Pons (tissue), 1 donor: ENCODE measurements at regions not wholly inside any gene's neighbourhood (a gene's known extent, or its start where the extent isn't known, plus 50 kb on each side); places are given as distances from the start of the nearest gene placed in this dataset.
A peak's percentile ranks its signal among the peaks of the same experiment; 100 is the strongest.
"Not testable (repeated sequence)": the region's sequence is repeated elsewhere in the genome, so short reads cannot be mapped to it uniquely, and the experiment has no call there.

Source experiments
- DNase-seq: peaks from one replicate; pipeline ENCODE4 v3.0.0-alpha.2; 2016; ENCODE audit warnings: low spot score

DNA sequence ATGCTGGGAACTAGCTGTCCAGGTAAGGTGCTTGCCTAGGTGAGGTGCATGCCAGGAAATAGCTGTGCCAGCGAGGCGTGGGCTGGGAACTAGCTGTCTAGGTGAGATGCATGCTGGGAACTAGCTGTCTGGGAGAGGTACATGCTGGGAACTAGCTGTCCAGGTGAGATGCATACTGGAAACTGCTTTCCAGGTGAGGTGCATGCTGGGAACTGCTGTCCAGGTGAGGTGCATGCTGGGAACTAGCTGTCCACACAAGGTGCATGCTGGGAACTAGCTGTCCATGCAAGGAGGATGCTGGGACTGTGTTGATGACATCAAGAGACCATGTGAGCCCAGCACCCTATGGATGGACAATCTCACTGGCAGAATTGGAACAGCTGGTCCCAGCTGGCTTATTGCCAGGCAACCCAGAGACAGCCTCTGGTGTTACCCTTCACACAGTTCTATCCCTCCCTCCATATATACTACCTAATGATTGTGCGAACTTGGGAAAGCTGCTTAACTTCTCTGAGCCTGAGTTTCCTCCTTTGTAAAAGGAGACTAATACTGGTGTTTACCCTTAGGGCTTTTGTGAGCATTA, 479.9 kb upstream of the RBFOX1 start:
- DNase-seq, result no peak

DNA sequence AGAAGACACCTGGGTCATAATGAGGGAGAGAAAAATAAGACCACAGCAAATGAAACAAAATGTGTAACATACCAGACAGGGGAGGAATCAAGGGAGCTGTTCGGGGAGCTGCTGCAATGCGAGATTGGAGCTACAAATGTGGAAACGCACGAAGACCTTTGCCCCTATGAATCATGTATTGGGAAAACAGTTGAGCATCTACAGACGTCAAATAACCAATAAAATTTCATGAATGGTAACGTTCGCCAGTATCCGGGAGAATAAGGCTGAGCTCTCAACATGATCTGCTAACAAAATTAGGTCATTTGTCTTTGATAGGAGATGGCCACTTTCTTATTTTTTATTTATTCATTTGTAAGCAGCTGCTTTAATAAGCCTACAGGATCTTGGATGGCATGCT, 486.2 kb upstream of the RBFOX1 start:
- no peak for DNase-seq

DNA sequence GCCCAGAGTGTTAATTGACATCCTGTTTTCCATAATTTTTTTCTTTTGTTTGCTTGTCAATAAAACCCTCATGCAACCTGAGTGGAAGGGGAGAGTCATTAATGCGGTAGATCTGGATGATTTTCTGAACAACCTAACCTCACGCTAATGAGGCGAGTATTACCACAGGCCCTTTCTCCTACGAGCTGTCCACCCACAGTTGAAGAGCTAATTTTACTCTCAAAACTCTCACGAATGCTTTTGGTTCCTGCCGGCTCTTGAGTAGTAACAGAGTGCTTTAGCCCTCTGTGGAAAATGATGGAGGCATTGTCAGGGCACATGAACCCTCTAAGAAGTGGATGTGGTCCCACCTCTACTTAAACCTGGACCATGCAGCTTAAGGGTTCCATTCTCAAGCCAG, 491.3 kb upstream of the RBFOX1 start:
- DNase-seq, result no peak

DNA sequence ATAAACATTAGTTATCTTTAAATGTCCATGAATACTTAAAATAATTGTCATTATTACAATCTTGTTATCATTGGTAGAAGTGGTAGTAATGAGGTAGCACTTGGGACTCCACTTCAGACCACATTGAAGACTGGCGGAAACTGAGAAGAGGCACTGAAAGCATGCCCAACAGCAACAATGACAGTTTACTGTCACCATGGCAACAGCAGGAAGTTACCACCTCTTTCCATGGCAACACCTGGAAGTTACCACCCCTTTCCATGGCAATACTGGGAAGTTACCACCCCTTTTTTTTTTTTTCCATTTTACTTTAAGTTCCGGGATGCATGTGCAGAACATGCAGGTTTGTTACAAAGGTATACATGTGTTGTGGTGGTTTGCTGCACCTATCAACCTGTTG, 494.9 kb upstream of the RBFOX1 start:
- no peak for DNase-seq

DNA sequence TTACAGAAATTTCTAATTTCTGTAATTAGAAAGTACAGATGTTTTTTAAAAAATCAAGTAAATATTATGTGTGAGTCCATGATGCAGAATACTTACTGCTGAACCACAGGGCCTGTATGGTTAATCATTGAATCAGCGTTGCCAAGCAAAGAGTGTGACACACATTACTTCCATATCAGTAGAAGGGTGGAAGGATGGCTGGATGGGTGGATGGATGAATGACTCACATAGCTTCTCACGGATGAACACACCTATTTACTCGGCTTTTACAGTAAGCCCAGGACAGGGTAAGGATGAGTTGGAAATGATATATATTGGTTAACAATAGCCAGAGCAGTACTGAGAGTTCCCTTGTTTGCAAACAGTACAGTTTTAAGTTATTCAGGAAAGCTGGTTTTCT, 495.9 kb upstream of the RBFOX1 start:
- DNase-seq, result no peak

DNA sequence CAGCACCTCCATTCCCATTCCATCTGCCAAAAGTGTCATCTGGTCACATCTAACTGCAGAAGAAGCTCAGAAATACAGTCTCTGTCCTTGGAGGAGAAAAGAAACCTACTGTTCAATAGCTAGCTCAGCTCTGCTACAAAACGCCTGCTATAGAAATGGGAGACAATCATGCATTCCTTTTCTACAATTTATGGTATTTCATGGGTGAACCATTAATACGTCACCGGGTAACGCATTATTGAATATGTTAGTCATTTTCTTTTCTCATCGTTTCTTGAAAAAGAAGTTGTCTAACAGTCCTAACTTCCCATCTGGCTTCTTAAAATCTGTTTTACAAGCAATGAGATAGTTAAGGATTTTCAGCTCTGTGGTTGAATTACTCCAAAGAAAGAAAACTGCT, 496.7 kb upstream of the RBFOX1 start:
- DNase-seq, result no peak

DNA sequence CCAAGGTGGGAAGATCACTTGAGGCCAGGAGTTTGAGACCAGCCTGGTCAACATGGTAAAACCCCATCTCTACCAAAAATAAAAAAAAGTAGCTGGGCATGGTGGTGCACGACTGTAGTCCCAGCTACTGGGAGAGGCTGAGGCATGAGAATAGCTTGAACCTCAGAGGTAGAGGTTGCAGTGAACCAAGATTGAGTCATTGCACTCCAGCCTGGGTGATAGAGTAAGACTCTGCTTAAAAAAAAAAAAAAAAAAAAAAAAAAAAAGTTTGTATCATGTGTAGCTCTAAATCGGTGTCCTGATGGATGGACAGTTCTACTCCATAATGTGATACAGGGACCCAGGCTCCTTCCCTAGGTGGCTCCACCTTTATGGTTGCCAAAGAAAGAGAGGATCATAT, 497.1 kb upstream of the RBFOX1 start:
- DNase-seq, result no peak

DNA sequence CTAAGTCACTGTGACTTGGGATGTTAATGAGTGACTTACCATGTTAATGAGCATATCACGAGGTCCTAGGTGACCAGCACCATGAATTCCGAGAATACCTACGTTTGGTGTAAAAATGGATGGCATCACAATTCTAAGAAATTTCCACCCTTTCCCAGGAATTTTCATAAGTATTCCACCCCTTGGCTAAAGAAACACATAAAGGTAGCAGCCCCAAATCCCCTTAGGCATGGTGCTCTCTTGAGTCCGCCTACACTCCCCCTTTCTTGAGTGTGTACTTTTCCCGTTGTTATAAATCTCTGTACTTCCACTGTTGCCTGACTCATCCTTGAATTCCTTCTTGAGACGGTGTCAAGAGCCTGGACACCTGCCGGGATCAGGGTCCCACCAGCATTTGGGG, 504.0 kb upstream of the RBFOX1 start:
- no peak for DNase-seq

DNA sequence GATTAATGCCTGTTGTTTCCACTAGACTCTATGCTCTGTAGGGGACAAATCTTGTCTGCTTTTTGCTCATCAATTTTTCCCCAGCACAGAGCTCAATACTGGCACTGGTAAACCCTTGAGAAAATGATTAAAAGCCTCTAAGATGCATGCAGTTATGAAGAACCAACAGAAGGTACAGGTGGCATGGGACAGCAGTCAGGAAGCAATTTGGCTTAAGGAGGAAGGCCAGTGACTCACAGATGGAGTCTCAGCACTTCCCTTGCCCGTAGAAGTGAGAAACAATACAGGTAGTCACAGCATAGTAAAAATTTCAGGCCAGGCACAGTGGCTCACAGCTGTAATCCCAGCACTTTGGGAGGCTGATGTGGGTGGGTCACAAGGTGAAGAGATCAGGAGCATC, 504.7 kb upstream of the RBFOX1 start:
- peak; percentile 11 for DNase-seq

DNA sequence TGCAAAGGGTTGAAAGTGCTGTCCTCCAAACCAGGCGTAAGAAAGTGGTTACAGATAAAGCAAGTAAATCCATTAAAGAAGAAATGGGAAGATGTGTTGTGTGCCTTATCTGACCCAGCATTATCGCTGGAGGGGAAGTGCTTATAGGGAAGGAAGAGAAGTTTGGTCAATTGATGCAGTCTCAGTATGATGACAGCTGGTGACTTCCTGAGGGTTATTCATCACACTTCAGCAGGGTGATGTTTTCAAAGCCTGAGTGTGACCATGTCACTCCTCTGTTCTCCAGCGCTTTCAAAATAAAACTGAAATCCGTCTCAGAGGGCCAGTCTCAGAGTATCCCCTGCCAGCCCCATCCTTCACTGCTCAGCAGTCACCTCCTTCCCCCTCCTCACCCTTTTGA, 505.4 kb upstream of the RBFOX1 start:
- DNase-seq, result peak; percentile 23

DNA sequence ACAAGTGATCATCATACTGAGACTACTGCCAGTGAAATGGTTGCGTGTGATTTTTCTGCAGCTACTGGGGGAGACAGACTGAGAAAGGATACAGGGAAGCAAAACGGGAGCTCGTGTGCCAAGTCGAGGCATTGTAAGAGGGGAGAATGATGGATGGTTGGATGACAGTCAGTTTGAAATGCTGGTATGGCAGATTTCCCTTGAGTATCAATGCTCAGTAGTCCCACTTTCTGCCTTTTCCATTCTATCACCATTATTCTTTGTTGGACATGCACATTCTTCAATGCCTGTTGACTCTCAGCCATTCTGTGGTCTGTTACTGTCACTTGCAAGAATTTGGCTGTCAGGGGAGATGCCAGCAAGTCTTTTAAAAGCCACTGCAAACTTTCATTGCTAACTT, 510.6 kb upstream of the RBFOX1 start:
- DNase-seq, result no peak

DNA sequence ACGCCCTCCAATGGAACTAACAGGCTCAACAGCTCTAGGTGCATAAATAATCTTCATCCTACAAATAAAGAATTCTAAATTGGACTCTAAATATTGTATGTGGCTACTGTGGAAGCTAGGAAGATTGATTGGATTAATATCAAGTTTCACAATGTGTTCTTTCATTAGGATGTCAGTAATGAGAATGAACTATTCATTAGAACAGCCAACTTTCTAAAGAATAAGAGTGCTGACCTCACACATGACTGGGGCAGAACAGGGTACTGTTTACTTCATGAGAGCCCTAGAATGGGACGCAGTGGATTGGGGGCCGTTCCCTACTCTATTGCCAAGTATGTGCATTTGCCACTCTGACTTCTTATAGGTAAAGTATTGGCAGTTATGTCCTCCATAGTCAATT, 528.2 kb upstream of the RBFOX1 start:
- peak; percentile 86 for DNase-seq

DNA sequence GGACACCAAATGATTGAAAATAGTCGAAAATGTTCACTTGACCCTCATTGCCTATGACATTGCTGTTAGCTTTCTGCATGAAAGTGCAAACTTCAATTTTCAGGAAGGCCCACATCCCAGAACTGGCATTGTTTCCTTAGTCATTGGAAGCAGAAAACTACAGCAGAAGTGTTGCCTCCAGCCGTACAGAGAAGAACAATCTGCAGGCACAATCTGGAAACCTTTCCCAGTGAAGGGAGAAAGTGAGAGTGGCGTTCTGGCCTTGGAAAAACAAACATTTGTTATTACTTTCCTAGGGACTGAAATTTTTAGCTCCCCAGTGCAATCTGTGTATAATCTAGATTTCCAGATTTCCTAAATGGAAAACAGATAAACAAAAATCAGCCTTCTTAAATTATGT, 529.5 kb upstream of the RBFOX1 start:
- DNase-seq, result peak; percentile 31

DNA sequence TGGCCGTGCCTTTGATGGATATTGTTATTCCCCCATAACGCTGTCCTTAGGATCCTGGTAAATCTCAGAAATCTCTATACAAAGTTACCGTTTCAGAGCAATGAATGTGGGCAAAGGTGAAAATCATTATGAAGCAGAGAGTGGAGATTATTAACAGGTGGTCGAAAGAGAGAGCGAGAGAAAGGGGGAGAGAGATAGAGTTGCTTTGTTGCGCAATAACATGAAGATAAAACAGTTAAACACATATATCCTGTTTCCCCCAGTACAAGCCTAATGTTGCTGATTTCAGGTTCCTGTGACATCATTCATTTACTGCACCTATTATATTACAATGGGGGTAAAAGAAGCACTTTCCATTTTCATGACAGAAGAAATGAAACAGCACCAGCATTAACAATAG, 535.4 kb upstream of the RBFOX1 start:
- no peak for DNase-seq

DNA sequence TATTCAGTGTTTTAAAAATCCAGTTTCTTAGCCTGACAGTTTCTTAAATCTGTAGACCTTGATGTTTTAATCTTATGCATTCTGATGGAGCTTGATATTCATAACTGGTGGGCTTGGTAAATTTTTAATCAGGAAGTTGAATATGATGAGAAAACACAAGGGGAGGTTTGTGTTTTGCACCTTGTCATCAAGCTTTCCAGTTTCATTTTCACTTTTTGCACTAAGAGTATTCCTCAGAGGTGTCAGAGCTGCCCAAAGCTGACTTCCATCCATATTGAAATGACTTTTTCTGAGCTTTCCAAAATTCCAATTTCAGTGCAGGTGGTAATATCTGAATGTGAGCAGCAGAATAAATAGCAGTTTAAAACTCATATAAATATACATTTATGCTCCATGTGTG, 555.0 kb upstream of the RBFOX1 start:
- DNase-seq, result no peak

DNA sequence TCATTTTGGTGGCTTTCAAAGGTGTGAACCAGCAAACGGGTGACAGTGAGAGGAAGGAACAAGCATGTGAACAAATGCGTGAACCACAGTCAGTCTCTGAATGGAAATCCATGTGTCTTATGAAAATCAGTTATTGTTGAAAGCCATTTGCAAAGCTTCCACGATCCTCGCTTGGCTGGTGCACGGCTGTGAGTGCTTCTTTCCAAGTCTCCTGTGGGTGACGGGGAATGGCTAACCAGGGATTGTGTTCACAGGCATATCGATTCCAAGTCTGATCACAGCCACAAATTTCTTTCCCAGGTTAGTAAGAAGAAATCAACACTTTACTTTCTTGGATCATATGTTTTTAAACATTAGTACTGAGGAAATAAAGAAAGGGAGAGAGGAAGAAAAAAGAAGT, 556.9 kb upstream of the RBFOX1 start:
- DNase-seq, result no peak

DNA sequence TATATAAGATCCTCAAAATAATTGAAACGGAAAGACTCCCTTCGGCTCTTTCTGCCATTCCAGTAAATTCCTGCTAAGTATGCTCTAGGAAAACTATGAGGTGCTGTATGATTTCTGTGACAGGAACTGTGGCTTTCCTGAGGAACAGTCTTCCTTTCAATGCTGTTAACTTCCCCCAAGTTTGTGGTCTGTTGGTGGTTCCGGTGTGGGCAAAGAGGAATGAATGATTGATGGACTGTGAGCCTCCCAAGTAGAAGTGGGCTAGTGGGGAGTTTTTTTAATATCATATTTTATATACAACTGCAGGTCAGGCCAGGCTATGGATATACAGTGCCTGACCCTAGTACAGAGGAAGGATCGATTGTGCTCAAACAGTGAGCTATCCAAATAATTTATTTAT, 560.7 kb upstream of the RBFOX1 start:
- DNase-seq, result no peak

DNA sequence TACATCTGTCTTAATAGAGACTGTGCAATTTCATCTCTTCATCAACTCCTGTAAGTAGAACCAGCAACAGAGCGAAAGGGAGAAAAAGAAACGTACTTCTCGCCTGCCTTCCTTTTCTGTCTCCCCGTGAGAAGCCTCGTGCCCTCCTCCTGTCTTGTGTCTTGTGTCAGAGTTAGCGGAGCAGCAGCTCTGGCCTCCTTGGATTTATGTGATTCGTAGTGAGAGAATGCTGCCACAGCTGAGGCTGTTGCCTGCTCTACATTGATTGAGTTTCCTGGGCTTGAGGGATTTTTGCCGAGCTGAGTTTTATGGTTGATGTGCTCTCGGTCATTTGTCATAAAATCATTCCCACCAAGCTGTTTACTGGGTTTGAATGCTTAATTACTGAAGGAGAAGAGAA, 579.1 kb upstream of the RBFOX1 start:
- no peak for DNase-seq

DNA sequence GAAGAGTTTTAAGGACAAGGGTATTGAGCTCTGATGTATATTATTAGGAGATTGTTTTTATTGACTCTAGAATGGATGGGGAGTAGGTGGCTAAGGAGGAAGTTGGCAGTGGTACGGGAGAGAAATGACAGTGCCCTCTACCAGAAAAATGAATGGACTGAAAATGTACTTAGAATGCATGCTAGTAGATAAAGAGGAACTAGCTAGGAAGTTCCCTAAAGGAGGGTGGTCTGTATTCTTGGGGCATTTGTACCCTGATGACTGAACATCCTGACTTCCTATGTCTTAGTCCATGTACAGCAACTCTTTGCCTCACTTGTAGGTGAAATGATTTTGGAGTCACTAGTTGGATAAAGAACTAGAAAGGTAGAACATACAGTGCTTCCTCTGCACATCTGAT, 581.5 kb upstream of the RBFOX1 start:
- no peak for DNase-seq

DNA sequence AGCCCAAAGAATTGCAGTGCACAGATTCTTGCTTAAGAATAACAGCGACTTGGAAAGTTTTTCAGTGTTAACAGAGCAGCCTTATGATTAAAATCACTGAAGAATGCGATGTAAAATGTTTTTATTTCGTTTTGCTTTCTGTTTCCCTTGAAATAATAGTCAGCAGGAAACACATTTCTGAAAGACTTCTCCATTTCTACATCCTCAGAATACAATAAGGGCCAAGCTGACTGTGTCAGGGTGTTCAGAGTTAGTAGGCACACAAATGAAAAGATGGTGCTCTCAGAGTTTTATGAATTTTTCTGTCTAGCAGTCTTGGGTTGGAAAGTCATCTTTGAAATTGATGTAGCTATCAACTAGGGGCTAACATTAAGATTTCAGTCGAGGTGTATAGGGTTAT, 582.9 kb upstream of the RBFOX1 start:
- DNase-seq, result no peak

DNA sequence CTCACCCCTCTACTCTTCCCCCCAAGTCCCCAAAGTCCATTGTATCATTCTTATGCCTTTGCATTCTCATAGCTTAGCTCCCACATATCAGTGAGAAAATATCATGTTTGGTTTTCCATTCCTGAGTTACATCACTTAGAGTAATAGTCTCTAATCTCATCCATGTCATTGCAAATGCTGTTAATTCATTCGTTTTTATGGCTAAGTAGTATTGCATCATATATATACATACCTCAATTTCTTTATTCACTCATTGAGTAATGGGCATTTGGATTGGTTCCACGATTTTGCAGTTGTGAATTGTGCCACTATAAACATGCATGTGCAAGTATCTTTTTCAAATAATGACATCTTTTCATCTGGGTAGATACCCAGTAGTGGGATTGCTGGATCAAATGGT, 596.3 kb upstream of the RBFOX1 start:
- DNase-seq, result not testable (repeated sequence)

DNA sequence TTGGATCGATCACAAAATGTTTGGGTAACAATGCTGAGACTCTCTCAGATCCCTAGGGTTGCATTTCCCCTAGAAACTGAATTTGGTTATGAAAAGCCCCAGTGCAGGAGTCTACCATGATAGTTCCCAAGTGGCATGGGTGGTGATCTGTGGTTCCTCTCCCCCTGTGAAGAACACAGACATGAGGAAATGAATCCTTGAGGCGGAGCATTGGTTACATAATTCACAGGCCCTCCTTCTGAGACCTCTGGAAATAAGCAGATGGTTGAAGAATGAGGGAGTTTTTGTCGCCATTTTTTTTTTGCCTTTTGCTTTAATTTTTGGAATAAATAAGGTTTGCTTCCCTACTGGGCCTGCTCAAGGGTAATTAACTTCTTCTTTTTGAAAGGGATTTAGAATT, 597.0 kb upstream of the RBFOX1 start:
- no peak for DNase-seq

DNA sequence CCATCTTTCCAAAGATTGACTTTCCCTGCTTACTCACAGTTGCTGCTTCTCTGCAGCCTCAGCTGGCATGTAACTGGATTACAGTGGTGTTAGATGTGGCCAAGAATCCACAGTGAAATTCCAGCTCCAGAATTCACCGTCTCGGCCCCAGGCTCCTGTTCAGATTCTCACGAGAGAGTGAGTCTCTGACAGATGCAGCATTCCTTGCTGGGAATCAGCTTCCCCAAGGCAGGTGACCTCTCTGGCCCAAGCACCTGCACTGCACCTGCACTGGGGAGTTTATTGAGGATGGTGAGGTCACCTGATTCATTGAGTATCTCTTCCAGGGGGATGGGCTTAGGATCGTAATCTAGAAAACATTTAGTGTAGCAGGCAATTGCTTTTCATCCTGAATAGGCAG, 600.5 kb upstream of the RBFOX1 start:
- no peak for DNase-seq

DNA sequence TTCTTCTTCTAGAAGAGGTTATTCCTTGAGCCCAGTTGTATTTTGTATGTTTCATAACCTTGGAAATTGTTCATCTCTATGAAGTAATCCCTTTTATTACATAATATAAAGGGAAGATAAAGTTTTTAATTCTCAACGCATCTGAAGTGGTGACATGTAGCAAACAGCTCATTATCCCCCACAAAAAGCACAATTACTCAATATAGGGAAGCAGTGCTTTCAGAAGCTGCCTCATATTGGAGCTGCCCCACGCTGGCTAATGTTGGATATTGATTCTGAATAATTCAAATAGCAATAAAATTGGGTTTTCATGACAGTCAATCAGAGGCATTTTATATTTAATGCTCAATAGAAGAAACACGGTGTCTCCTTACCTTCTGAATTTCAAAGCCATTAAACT, 604.3 kb upstream of the RBFOX1 start:
- DNase-seq, result no peak

DNA sequence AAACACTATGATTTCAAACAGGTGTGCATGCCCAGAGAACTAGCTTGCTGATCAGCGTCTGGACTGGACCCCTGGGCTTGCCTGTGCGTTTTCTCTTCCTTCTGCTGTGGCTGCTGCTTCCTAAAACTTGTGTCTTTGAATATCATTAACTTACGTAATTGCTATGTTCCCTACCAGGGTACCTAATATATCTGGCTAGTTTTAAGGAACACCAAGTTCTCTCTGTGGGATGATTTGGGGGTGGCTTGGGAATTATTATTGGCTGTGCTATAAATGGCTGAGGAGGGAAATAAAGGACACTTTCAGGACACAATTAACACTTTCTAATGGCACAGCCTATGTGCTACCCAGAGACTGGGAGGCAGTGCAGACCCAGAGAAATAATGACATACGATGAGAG, 606.0 kb upstream of the RBFOX1 start:
- no peak for DNase-seq
